ENCODE measurements at regions not wholly inside any gene's neighbourhood (a gene's known extent, or its start where the extent isn't known, plus 50 kb on each side); places are given as distances from the start of the nearest gene placed in this dataset.

GRCh38 chr6:133748628-133749027 is 140.3 kb upstream of the TCF21 start:
- TF ChIP-seq CTCF (IDR thresholded peaks at IDR 0.05; ENCODE audit: poor library complexity, severe bottlenecking) = no peak
- no peak for TF ChIP-seq TAF1 (IDR thresholded peaks at IDR 0.05; ENCODE audit: low read depth)
- no peak for TF ChIP-seq EZH2 (IDR thresholded peaks at IDR 0.05; ENCODE audit: borderline replicate concordance, insufficient read depth, low read length, poor library complexity, severe bottlenecking)
- TF ChIP-seq RAD21 (conservative IDR thresholded peaks at IDR 0.05) = no peak
- TF ChIP-seq EP300 (conservative IDR thresholded peaks at IDR 0.05; ENCODE audit: poor library complexity, severe bottlenecking) = no peak
- no peak for TF ChIP-seq REST (IDR thresholded peaks at IDR 0.05; ENCODE audit: borderline replicate concordance)
- TF ChIP-seq SMC3 (conservative IDR thresholded peaks at IDR 0.05; ENCODE audit: poor library complexity) = no peak
- TF ChIP-seq POLR2AphosphoS5 (IDR thresholded peaks at IDR 0.05) = no peak
- no peak for TF ChIP-seq MXI1 (conservative IDR thresholded peaks at IDR 0.05; ENCODE audit: poor library complexity, severe bottlenecking)

All from neural cell (in vitro differentiated cells).